ENCODE measurements at regions not wholly inside any gene's neighbourhood (a gene's known extent, or its start where the extent isn't known, plus 50 kb on each side); places are given as distances from the start of the nearest gene placed in this dataset.

DNA sequence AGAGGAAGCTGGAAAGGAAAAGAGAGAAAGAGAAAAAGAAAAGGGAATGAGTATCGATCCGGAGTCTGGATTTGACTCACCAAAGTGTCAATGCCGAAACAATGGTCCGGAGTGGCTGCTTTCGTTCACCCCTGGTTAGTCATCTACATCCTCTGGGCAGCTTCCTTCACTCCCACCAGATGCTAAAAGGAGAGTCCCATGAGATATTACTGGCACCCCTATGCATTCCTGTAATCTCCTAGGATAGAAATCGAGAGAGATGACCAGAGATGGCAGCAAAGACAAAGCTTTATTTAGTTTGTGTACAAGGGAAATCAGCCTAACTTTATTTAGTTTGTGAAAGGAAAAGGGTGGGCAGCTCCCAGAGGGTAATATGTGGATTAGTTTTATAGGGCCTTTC lies 622.2 kb downstream of the ZPLD1 start:
- Histone ChIP-seq H3K36me3 (no peaks in the 10 kb centered on the region), H3K27me3 (ENCODE audit: insufficient read depth, low read depth, severe bottlenecking) (no peaks in the 10 kb centered on the region), H3K27ac (no peak overlapping the region), H3K4me3 (ENCODE audit: low read depth, low read length) (no peak overlapping the region), H3K9me3 (ENCODE audit: severe bottlenecking) (no peaks in the 10 kb centered on the region)
- DNase-seq, result no peak
- TF ChIP-seq, protein P1, sequence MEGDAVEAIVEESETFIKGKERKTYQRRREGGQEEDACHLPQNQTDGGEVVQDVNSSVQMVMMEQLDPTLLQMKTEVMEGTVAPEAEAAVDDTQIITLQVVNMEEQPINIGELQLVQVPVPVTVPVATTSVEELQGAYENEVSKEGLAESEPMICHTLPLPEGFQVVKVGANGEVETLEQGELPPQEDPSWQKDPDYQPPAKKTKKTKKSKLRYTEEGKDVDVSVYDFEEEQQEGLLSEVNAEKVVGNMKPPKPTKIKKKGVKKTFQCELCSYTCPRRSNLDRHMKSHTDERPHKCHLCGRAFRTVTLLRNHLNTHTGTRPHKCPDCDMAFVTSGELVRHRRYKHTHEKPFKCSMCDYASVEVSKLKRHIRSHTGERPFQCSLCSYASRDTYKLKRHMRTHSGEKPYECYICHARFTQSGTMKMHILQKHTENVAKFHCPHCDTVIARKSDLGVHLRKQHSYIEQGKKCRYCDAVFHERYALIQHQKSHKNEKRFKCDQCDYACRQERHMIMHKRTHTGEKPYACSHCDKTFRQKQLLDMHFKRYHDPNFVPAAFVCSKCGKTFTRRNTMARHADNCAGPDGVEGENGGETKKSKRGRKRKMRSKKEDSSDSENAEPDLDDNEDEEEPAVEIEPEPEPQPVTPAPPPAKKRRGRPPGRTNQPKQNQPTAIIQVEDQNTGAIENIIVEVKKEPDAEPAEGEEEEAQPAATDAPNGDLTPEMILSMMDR (IDR thresholded peaks at IDR 0.05; ENCODE audit: low read depth, low read length), result no peak

DNA sequence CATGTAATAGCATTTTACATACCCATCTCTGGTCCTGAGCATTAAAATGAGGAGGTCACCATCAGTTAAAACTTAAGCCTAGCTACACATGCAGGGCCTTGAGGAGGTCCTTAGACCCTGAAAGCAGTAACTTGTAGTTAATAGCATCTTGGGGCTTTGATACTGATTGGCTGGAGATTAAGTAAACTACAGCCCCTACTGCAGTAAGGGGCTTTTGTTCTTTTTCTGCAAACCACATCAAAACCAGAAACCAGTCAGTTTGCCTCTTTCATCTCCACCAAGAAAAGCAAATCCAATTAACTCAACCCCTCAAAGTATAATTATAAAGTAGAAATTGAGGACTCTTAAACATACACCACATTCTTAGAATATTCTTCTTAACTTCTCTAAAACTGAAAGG lies 622.7 kb downstream of the ZPLD1 start:
- Histone ChIP-seq H3K27ac (no peak overlapping the region), H3K4me3 (ENCODE audit: low read depth, low read length) (no peak overlapping the region), H3K9me3 (ENCODE audit: severe bottlenecking) (no peaks in the 10 kb centered on the region), H3K27me3 (ENCODE audit: insufficient read depth, low read depth, severe bottlenecking) (no peaks in the 10 kb centered on the region), H3K36me3 (no peaks in the 10 kb centered on the region)
- DNase-seq, result no peak
- TF ChIP-seq, protein P1 (IDR thresholded peaks at IDR 0.05; ENCODE audit: low read depth, low read length), result no peak

DNA sequence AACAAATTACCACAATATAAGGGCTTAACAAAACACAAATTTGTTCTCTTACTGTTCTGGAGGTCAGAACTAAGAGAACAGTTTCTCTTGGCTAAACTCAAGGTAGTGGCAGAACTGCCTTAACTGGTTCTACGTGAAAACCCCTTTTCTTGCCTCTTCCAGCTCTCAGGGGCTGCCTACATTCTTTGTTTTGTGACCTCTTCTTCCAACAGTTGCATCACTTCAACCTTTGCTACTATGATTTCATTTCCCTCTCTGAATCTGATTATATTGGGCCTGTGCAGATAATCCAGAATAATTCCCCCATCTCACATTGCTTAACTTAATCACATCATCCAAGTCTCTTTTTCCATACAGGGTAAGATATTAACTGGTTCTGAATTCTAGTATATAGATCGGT lies 624.6 kb downstream of the ZPLD1 start:
- no peak for DNase-seq

DNA sequence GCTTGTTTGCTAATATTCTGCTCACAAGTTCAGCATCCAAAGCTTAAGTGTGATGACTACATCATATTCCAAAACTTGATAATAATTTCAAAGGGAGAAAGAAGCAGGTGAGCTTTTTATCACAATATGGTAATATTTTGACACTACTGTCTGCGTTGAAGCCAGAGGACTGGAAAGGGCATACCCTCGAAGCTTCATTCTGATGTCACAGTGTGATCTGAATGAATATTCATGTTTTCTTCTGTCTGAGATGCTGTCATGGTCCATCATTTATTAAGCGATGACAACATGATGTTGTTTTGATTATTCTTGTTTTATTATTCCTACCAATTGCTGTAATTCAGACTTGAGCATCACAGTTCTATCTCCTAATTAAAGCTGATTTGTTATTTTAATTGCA lies 625.4 kb downstream of the ZPLD1 start:
- DNase-seq, result no peak
- H3K27ac ChIP-seq, result no peak overlapping the region
- H3K27me3 ChIP-seq (ENCODE audit: insufficient read depth, low read depth, severe bottlenecking), result no peaks in the 10 kb centered on the region
- TF ChIP-seq, protein P1 (IDR thresholded peaks at IDR 0.05; ENCODE audit: low read depth, low read length), result no peak
- H3K9me3 ChIP-seq (ENCODE audit: severe bottlenecking), result no peaks in the 10 kb centered on the region
- H3K4me3 ChIP-seq (ENCODE audit: low read depth, low read length), result no peak overlapping the region
- no peaks in the 10 kb centered on the region for H3K36me3 ChIP-seq

More for the DNA sequence above, 624.6 kb downstream of the ZPLD1 start:
- Histone ChIP-seq H3K4me3 (ENCODE audit: low read depth, low read length) (no peak overlapping the region), H3K9me3 (ENCODE audit: severe bottlenecking) (no peaks in the 10 kb centered on the region), H3K36me3 (no peaks in the 10 kb centered on the region), H3K27me3 (ENCODE audit: insufficient read depth, low read depth, severe bottlenecking) (no peaks in the 10 kb centered on the region), H3K27ac (no peak overlapping the region)
- TF ChIP-seq, protein P1 (IDR thresholded peaks at IDR 0.05; ENCODE audit: low read depth, low read length), result no peak

DNA sequence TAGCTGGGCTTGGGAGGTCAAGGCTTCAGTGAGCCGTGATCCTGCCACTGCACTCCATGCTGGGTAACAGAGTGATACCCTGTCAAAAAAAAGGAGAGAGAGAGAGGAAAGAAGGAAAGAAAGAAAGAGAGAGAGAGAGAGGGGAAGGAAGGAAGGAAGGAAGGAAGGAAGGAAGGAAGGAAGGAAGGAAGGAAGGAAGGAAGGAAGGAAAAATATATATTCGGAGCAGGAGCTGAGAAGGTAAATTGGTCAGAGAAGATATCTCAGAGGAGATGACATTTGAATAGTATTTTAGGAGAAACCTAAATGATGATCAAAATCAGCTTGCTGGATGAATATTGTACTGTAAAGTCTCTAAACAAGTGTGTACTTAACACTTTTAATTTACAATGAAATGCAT lies 633.1 kb downstream of the ZPLD1 start:
- Histone ChIP-seq H3K9me3 (ENCODE audit: severe bottlenecking) (no peaks in the 10 kb centered on the region), H3K4me3 (ENCODE audit: low read depth, low read length) (no peak overlapping the region), H3K27ac (no peak overlapping the region), H3K36me3 (no peaks in the 10 kb centered on the region), H3K27me3 (ENCODE audit: insufficient read depth, low read depth, severe bottlenecking) (no peaks in the 10 kb centered on the region)
- TF ChIP-seq, protein P1 (IDR thresholded peaks at IDR 0.05; ENCODE audit: low read depth, low read length), result no peak
- no peak for DNase-seq

DNA sequence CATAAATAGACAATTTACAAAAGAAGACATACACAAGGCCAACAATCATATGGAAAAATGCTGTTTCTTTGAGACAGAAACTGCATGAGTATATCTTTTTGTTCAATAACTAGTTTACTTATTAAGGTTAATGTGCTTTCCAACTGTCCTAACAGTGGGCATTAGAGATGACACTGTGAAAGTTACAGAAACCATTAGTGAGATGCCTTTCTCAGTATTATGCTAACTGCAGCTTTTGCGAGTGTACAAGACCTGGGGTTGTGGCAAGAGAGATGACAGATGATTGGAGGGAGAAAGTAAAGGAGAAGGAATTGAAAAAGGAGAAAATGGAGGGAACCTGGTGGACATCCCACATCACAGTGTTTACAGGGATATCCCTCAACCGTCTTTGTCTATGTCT lies 640.5 kb downstream of the ZPLD1 start:
- DNase-seq, result no peak
- Histone ChIP-seq H3K27me3 (ENCODE audit: insufficient read depth, low read depth, severe bottlenecking) (no peaks in the 10 kb centered on the region), H3K27ac (no peak overlapping the region), H3K36me3 (no peaks in the 10 kb centered on the region), H3K9me3 (ENCODE audit: severe bottlenecking) (no peaks in the 10 kb centered on the region), H3K4me3 (ENCODE audit: low read depth, low read length) (no peak overlapping the region)
- TF ChIP-seq, protein P1 (IDR thresholded peaks at IDR 0.05; ENCODE audit: low read depth, low read length), result no peak
